ENCODE measurements at regions not wholly inside any gene's neighbourhood (a gene's known extent, or its start where the extent isn't known, plus 50 kb on each side); places are given as distances from the start of the nearest gene placed in this dataset.

- H3K27ac ChIP-seq, result no peak overlapping the region
- WGBS, 5 donors, result 71 to 80% (median 77%) methylated on average over 10 to 17 of the region's 17 CpGs
- H3K36me3 ChIP-seq, result no peaks in the 10 kb centered on the region
- intact Hi-C loops (cut with DNase I; ENCODE audit: low total_unique reads), result no loop called here
- H3K4me3 ChIP-seq, result no peak overlapping the region
- no peak for DNase-seq
- H3K27me3 ChIP-seq (replicated peaks in 1 of 7), result peaks cover 0 to 8% (median 0%) of the 10 kb centered on the region in 7 donors
- no peaks in the 10 kb centered on the region for H3K4me1 ChIP-seq
- no peaks in the 10 kb centered on the region for H3K9me3 ChIP-seq
- TF ChIP-seq POLR2AphosphoS5 (IDR thresholded peaks at IDR 0.05), result no peak
- TF ChIP-seq, protein P1, sequence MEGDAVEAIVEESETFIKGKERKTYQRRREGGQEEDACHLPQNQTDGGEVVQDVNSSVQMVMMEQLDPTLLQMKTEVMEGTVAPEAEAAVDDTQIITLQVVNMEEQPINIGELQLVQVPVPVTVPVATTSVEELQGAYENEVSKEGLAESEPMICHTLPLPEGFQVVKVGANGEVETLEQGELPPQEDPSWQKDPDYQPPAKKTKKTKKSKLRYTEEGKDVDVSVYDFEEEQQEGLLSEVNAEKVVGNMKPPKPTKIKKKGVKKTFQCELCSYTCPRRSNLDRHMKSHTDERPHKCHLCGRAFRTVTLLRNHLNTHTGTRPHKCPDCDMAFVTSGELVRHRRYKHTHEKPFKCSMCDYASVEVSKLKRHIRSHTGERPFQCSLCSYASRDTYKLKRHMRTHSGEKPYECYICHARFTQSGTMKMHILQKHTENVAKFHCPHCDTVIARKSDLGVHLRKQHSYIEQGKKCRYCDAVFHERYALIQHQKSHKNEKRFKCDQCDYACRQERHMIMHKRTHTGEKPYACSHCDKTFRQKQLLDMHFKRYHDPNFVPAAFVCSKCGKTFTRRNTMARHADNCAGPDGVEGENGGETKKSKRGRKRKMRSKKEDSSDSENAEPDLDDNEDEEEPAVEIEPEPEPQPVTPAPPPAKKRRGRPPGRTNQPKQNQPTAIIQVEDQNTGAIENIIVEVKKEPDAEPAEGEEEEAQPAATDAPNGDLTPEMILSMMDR (IDR thresholded peaks at IDR 0.05 in 8 of 11, conservative IDR thresholded peaks at IDR 0.05 in 3 of 11), result no peak
- no peak for TF ChIP-seq POLR2A (IDR thresholded peaks at IDR 0.05)
Measured at GRCh38 chr5:141773779-141774562, 91.9 kb upstream of the ARAP3 start.

GRCh38 chr5:141772281-141772680 lies 90.3 kb upstream of the ARAP3 start:
- WGBS, 5 donors, result 60 to 71% (median 70%) methylated on average over 9 of the region's 9 CpGs
- H3K27ac ChIP-seq, result no peak overlapping the region

DNA sequence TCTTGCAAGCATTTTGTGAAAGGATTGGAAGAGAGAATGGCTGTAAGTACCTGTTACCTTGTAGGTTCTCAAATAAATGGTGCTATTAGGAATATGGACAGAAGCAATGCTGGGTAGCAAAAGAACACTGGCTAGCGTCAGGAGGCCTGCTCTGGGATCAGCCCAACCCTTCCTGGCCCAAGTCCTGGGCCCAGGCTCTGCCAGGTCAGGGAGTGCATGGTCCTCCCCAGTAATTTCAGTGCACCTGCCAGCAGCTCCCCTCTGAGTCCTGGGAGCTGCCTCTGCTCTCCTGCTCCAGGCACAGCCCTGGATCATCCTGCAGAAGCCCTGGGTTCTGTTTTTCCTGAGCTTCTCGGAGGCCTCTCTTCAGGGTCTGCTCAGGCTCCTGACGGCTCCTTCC lies 89.5 kb upstream of the ARAP3 start:
- H3K4me1 ChIP-seq, result no peaks in the 10 kb centered on the region
- no peaks in the 10 kb centered on the region for H3K36me3 ChIP-seq
- WGBS, 5 donors, result 68 to 89% (median 75%) methylated on average over 3 of the region's 3 CpGs
- peaks cover 0 to 8% (median 0%) of the 10 kb centered on the region in 7 donors for H3K27me3 ChIP-seq (replicated peaks in 1 of 7)
- no peaks in the 10 kb centered on the region for H3K9me3 ChIP-seq
- no peak overlapping the region for H3K27ac ChIP-seq
- no peak for DNase-seq
- intact Hi-C loops (cut with DNase I; ENCODE audit: low total_unique reads), result no loop called here
- no peak overlapping the region for H3K4me3 ChIP-seq
- TF ChIP-seq, protein P1 (IDR thresholded peaks at IDR 0.05 in 8 of 11, conservative IDR thresholded peaks at IDR 0.05 in 3 of 11), result no peak
- TF ChIP-seq POLR2AphosphoS5 (IDR thresholded peaks at IDR 0.05) (no peak), POLR2A (IDR thresholded peaks at IDR 0.05) (no peak)

More at GRCh38 chr5:141772281-141772680, 90.3 kb upstream of the ARAP3 start:
- TF ChIP-seq POLR2A (IDR thresholded peaks at IDR 0.05) (no peak), POLR2AphosphoS5 (IDR thresholded peaks at IDR 0.05) (no peak)
- TF ChIP-seq, protein P1 (IDR thresholded peaks at IDR 0.05 in 8 of 11, conservative IDR thresholded peaks at IDR 0.05 in 3 of 11), result no peak
- H3K4me3 ChIP-seq, result no peak overlapping the region
- no peaks in the 10 kb centered on the region for H3K4me1 ChIP-seq
- intact Hi-C loops (cut with DNase I; ENCODE audit: low total_unique reads), result no loop called here
- H3K27me3 ChIP-seq (replicated peaks in 1 of 7), result peaks cover 0 to 8% (median 0%) of the 10 kb centered on the region in 7 donors
- no peaks in the 10 kb centered on the region for H3K9me3 ChIP-seq
- DNase-seq, result no peak
- H3K36me3 ChIP-seq, result no peaks in the 10 kb centered on the region

DNA sequence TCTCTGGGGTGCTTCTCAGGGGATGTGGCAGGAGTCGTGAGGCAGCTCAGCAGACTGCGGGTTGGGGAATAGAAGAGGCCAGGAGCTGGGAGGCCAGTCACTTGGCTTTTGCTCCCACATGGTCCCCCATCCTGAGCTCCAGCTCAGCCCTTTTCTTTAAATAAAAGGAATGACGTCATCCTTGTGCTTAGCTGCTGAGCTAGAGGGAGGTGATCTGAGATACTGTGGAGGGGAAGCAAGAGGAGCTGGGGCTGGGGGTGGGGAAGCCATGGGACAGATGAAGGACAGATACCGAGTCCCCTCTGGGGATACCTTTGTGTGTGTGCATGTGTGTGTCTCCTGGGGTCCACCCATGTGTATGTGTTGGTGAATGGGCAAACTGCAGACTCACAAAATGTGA lies 89.0 kb upstream of the ARAP3 start:
- WGBS, 5 donors, result 69 to 78% (median 74%) methylated on average over 4 of the region's 4 CpGs
- intact Hi-C loops (cut with DNase I; ENCODE audit: low total_unique reads), result no loop called here
- no peaks in the 10 kb centered on the region for H3K36me3 ChIP-seq
- H3K27me3 ChIP-seq (replicated peaks in 1 of 7), result peaks cover 0 to 8% (median 0%) of the 10 kb centered on the region in 7 donors
- TF ChIP-seq, protein P1 (IDR thresholded peaks at IDR 0.05 in 8 of 11, conservative IDR thresholded peaks at IDR 0.05 in 3 of 11), result no peak
- TF ChIP-seq POLR2AphosphoS5 (IDR thresholded peaks at IDR 0.05), result no peak
- no peak for TF ChIP-seq POLR2A (IDR thresholded peaks at IDR 0.05)
- no peak for DNase-seq
- no peaks in the 10 kb centered on the region for H3K4me1 ChIP-seq
- H3K9me3 ChIP-seq, result no peaks in the 10 kb centered on the region
- no peak overlapping the region for H3K4me3 ChIP-seq
- no peak overlapping the region for H3K27ac ChIP-seq
